Ishikawa (cell line): ENCODE measurements at regions not wholly inside any gene's neighbourhood (a gene's known extent, or its start where the extent isn't known, plus 50 kb on each side); places are given as distances from the start of the nearest gene placed in this dataset.

Experiments
- CEBPB ChIP-seq: IDR thresholded peaks from 2 replicates; pipeline ENCODE4 v1.6.1; 2012
- CREB1 ChIP-seq: IDR thresholded peaks from 2 replicates; pipeline ENCODE4 v1.6.1; 2012; ENCODE audit warnings: low read depth
- EGR1 ChIP-seq: IDR thresholded peaks from 2 replicates; pipeline ENCODE4 v1.6.1; 2012
- EP300 ChIP-seq: IDR thresholded peaks from 2 replicates; pipeline ENCODE4 v1.6.1; 2012; ENCODE audit warnings: borderline replicate concordance
- NFIC ChIP-seq: IDR thresholded peaks from 2 replicates; pipeline ENCODE4 v1.6.1; 2012
- RAD21 ChIP-seq: IDR thresholded peaks from 2 replicates; pipeline ENCODE4 v1.6.1; 2012; ENCODE audit warnings: low read depth
- TAF1 ChIP-seq: IDR thresholded peaks from 2 replicates; pipeline ENCODE4 v1.6.1; 2012; ENCODE audit warnings: low read depth, mild to moderate bottlenecking
- TCF12 ChIP-seq: IDR thresholded peaks from 2 replicates; pipeline ENCODE4 v1.6.1; 2012; ENCODE audit warnings: low read depth
- TEAD4 ChIP-seq: IDR thresholded peaks from 2 replicates; pipeline ENCODE4 v1.6.1; 2012
- YY1 ChIP-seq: IDR thresholded peaks from 2 replicates; pipeline ENCODE4 v1.6.1; 2012; ENCODE audit warnings: low read depth
- TF ChIP-seq, protein P1 (sequence below): IDR thresholded peaks from 2 replicates; pipeline ENCODE4 v1.6.1; 2012; ENCODE audit warnings: low read depth, mild to moderate bottlenecking
- TF ChIP-seq, protein P2 (sequence below): IDR thresholded peaks from 2 replicates; pipeline ENCODE4 v1.6.1; 2012
- TF ChIP-seq, protein P3 (sequence below): IDR thresholded peaks from 2 replicates; pipeline ENCODE4 v1.6.1; 2012

DNA sequence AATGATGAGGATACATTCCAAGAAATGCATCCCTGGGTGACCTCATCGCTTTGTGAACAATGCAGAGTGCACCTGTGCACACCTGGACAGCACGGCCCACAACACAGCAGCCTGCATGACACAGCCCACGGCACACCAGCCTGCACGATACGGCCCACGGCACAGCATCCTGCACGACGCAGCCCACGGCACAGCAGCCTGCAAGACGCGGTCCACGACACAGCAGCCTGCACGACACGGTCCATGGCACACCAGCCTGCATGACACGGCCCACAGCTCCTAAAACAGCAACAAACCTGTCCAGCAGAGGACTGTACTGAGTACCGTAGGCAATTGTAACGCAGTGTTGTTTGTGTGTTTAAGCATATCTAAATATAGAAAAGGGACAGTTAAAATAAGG is 134.7 kb upstream of the PPP2R2D start:
- TF ChIP-seq, protein P1, sequence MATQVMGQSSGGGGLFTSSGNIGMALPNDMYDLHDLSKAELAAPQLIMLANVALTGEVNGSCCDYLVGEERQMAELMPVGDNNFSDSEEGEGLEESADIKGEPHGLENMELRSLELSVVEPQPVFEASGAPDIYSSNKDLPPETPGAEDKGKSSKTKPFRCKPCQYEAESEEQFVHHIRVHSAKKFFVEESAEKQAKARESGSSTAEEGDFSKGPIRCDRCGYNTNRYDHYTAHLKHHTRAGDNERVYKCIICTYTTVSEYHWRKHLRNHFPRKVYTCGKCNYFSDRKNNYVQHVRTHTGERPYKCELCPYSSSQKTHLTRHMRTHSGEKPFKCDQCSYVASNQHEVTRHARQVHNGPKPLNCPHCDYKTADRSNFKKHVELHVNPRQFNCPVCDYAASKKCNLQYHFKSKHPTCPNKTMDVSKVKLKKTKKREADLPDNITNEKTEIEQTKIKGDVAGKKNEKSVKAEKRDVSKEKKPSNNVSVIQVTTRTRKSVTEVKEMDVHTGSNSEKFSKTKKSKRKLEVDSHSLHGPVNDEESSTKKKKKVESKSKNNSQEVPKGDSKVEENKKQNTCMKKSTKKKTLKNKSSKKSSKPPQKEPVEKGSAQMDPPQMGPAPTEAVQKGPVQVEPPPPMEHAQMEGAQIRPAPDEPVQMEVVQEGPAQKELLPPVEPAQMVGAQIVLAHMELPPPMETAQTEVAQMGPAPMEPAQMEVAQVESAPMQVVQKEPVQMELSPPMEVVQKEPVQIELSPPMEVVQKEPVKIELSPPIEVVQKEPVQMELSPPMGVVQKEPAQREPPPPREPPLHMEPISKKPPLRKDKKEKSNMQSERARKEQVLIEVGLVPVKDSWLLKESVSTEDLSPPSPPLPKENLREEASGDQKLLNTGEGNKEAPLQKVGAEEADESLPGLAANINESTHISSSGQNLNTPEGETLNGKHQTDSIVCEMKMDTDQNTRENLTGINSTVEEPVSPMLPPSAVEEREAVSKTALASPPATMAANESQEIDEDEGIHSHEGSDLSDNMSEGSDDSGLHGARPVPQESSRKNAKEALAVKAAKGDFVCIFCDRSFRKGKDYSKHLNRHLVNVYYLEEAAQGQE = no peak
- TF ChIP-seq EP300 (no peak), EGR1 (no peak), TCF12 (no peak), CREB1 (no peak), TEAD4 (no peak), CEBPB (no peak), YY1 (no peak), NFIC (no peak), TAF1 (no peak), RAD21 (no peak)
- TF ChIP-seq, protein P2, sequence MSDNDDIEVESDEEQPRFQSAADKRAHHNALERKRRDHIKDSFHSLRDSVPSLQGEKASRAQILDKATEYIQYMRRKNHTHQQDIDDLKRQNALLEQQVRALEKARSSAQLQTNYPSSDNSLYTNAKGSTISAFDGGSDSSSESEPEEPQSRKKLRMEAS = no peak
- TF ChIP-seq, protein P3, sequence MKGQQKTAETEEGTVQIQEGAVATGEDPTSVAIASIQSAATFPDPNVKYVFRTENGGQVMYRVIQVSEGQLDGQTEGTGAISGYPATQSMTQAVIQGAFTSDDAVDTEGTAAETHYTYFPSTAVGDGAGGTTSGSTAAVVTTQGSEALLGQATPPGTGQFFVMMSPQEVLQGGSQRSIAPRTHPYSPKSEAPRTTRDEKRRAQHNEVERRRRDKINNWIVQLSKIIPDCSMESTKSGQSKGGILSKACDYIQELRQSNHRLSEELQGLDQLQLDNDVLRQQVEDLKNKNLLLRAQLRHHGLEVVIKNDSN = no peak
